GM12878 (cell line): ENCODE measurements at regions not wholly inside any gene's neighbourhood (a gene's known extent, or its start where the extent isn't known, plus 50 kb on each side); places are given as distances from the start of the nearest gene placed in this dataset.

Experiments used
- E4F1 ChIP-seq: fragments of 450-650 bp; IDR thresholded peaks from 2 replicates; pipeline ENCODE4 v1.6.1; 2018; ENCODE audit warnings: borderline replicate concordance, mild to moderate bottlenecking; ENCODE audit not compliant: partially characterized antibody
- HDAC6 ChIP-seq: fragments of 200-600 bp; sonication (generic); IDR thresholded peaks from one replicate; pipeline ENCODE4 v1.8.0; 2017; ENCODE audit warnings: antibody characterized with exemption; ENCODE audit not compliant: unreplicated experiment
- HDGF ChIP-seq: fragments of 450-650 bp; IDR thresholded peaks from 2 replicates; pipeline ENCODE4 v1.6.1; 2016; ENCODE audit warnings: antibody characterized with exemption
- HSF1 ChIP-seq: fragments of 150-350 bp; IDR thresholded peaks from 2 replicates; pipeline ENCODE4 v1.6.1; 2014; ENCODE audit warnings: mild to moderate bottlenecking, low read depth, low read length
- IRF4 ChIP-seq: IDR thresholded peaks from 2 replicates; pipeline ENCODE4 v1.6.1; 2011; ENCODE audit warnings: low read depth, low read length
- JUNB ChIP-seq: IDR thresholded peaks from 2 replicates; pipeline ENCODE4 v1.6.1; 2016; ENCODE audit warnings: antibody characterized with exemption, mild to moderate bottlenecking
- MLLT1 ChIP-seq: fragments of 450-650 bp; IDR thresholded peaks from 2 replicates; pipeline ENCODE4 v1.6.1; 2016; ENCODE audit warnings: mild to moderate bottlenecking
- MYC ChIP-seq: IDR thresholded peaks from 2 replicates; pipeline ENCODE4 v1.6.1; 2011; ENCODE audit warnings: mild to moderate bottlenecking, low read length, moderate library complexity, inconsistent platforms; ENCODE audit not compliant: insufficient read depth, insufficient replicate concordance, insufficient read length, severe bottlenecking
- NR2C1 ChIP-seq: fragments of 450-650 bp; IDR thresholded peaks from 2 replicates; pipeline ENCODE4 v1.6.1; 2017; ENCODE audit warnings: antibody characterized with exemption, mild to moderate bottlenecking, moderate library complexity
- RBBP5 ChIP-seq: fragments of 200-600 bp; sonication (generic); conservative IDR thresholded peaks from 2 replicates; pipeline ENCODE4 v1.6.1; 2016
- REST ChIP-seq: IDR thresholded peaks from 2 replicates; pipeline ENCODE4 v1.6.1; 2012; ENCODE audit warnings: mild to moderate bottlenecking, low read depth, low read length
- SUZ12 ChIP-seq: fragments of 200-600 bp; sonication (generic); IDR thresholded peaks from one replicate; pipeline ENCODE4 v1.6.1; 2018; ENCODE audit warnings: antibody characterized with exemption, mild to moderate bottlenecking; ENCODE audit not compliant: unreplicated experiment
- ZBTB11 ChIP-seq: fragments of 450-650 bp; formaldehyde crosslinking; IDR thresholded peaks from 2 replicates; pipeline ENCODE4 v1.5.0; 2022; ENCODE audit warnings: mild to moderate bottlenecking, missing genetic modification characterization

GRCh38 chr14:50000380-50001150 lies 107.7 kb downstream of the ARF6 start (continued):
- TF ChIP-seq HDGF: peak; percentile 34; the same call in 1 of the 2 replicates
- no peak for TF ChIP-seq SUZ12
- no peak for TF ChIP-seq ZBTB11 (CRISPR knock-in tag)
- TF ChIP-seq MYC: no peak
- TF ChIP-seq REST: no peak
- no peak for TF ChIP-seq HDAC6
- no peak for TF ChIP-seq JUNB
- no peak for TF ChIP-seq RBBP5
- no peak for TF ChIP-seq NR2C1
- no peak for TF ChIP-seq E4F1
- TF ChIP-seq MLLT1: peak; percentile 82
- no peak for TF ChIP-seq IRF4
- TF ChIP-seq HSF1: no peak
